Jurkat, Clone E6-1 (cell line): ENCODE measurements at regions not wholly inside any gene's neighbourhood (a gene's known extent, or its start where the extent isn't known, plus 50 kb on each side); places are given as distances from the start of the nearest gene placed in this dataset.
"Not testable (repeated sequence)": the region's sequence is repeated elsewhere in the genome, so short reads cannot be mapped to it uniquely, and the experiment has no call there.

Source experiments
- DNase-seq: peaks from one replicate; pipeline ENCODE4 v3.0.0-alpha.2; 2011; ENCODE audit warnings: low read depth, low spot score
- H3K4me3 ChIP-seq: 2 replicates; pipeline ENCODE4 v1.5.1; 2011; ENCODE audit warnings: mild to moderate bottlenecking, low read length, control low read depth, moderate library complexity

GRCh38 chr14:53316504-53316903, 163.4 kb upstream of the DDHD1 start:
- no peak overlapping the region for H3K4me3 ChIP-seq
- no peak for DNase-seq

- no peak for DNase-seq
- H3K4me3 ChIP-seq, result no peak overlapping the region
Measured at GRCh38 chr14:53310412-53310811, 157.3 kb upstream of the DDHD1 start.

- no peak for DNase-seq
- no peak overlapping the region for H3K4me3 ChIP-seq
Measured at GRCh38 chr14:53306911-53307310, 153.8 kb upstream of the DDHD1 start.

- no peak overlapping the region for H3K4me3 ChIP-seq
- DNase-seq, result peak; percentile 54
Measured at GRCh38 chr14:53306267-53306721, 153.2 kb upstream of the DDHD1 start.

DNA sequence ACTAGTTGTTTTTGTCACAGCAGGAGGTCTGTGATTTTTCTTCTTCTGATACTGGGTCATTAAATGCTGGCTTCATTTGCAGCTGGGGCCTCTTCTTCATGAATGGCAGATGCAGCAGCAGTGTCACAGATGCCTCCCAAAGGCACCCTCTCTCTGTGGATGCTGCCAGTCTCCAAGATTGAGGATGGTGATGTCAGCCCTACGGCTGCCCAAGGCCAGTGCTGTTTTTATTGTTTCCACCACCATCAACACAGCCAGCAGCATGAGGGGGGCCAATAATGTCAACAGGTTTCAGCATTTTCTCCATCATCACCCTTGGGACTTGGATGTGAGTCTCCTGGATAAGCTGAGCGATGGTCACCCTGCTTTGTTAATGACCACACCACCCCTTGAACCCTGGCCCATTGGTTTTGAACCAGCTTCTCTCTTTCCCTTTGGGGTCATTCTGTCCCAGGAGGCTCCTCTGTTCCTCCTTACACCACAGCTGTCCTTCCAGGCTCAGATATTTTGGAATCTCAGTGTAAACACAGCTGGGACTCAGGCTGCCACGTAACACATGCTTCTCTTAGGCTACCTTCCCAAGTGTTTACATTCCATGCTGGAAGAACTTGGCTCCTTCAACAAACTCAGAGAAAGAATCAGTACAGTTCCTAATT, 151.7 kb upstream of the DDHD1 start:
- H3K4me3 ChIP-seq, result no peak overlapping the region
- DNase-seq, result no peak

- no peak overlapping the region for H3K4me3 ChIP-seq
- peak; percentile 49 for DNase-seq
Measured at GRCh38 chr14:53295985-53296582, 143.0 kb upstream of the DDHD1 start.

DNA sequence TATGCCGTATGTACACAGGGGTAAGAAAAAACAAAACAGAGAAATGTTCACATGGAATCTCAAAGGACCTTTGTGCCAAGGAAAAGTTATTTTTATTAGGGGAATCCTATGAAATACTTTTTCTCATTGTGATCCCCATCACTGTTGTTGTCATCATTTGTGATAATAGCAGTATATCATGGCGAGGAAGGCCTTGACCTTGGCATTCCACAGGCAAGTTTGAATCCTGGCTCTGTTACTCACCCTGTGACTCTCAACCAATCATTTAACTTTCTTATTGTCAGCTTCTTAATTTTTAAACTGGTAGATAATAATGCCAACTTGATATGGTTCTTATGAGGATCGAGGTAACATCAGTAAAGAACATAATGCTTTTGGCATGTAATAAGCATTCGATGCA, 142.2 kb upstream of the DDHD1 start:
- DNase-seq, result no peak
- H3K4me3 ChIP-seq, result no peak overlapping the region

GRCh38 chr14:53286301-53286700, 133.2 kb upstream of the DDHD1 start:
- no peak for DNase-seq
- no peak overlapping the region for H3K4me3 ChIP-seq

- DNase-seq, result no peak
- no peak overlapping the region for H3K4me3 ChIP-seq
Measured at GRCh38 chr14:53285821-53286220, 132.7 kb upstream of the DDHD1 start.

GRCh38 chr14:53285064-53285463, 131.9 kb upstream of the DDHD1 start:
- H3K4me3 ChIP-seq, result no peak overlapping the region
- DNase-seq, result no peak

DNA sequence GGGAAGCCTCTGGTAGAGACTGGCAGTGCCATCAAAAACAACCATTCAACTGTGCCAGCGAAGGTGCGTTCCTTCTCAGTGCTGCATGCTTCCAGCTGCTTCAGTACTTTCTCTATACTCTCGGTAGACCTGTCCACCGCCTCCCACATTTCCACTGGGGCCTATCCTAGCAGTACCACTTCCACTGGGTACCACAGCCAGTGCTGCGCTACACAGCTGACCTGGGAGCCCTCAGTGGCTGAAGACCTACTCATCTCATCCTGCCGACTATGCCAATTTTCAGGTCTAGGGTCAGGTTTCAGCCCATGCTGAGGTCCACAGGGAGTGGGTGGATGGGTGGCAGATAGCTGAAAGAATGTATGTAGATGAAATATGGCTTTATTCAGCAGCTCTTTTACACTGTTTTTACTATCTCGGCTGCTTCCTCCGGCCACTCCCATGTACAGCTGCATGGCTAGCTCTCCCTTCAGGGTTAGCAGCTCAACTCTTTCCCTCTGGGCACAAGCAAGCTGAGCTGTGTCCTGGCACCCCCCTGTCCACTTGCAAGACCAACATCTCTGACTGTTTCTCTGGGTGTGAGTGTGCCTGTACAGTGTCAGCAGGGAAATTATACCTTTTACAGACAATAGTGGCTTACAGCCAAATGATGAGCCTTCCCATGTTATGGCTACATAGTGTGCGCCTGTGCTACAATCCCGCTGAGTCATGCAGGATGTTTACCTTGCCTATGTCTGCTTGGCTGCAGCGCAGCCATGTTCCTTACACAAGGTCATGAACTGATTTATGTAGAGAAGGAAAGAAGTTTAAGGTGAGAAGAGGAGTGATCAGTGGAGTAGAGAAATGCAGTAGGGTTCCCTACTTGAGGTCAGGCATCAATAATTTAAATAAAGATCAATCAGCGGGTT, 125.7 kb upstream of the DDHD1 start:
- peak; percentile 38 for DNase-seq
- no peak overlapping the region for H3K4me3 ChIP-seq

- peak; percentile 20 for DNase-seq
- no peak overlapping the region for H3K4me3 ChIP-seq
Measured at GRCh38 chr14:53273671-53274072, 120.5 kb upstream of the DDHD1 start.

DNA sequence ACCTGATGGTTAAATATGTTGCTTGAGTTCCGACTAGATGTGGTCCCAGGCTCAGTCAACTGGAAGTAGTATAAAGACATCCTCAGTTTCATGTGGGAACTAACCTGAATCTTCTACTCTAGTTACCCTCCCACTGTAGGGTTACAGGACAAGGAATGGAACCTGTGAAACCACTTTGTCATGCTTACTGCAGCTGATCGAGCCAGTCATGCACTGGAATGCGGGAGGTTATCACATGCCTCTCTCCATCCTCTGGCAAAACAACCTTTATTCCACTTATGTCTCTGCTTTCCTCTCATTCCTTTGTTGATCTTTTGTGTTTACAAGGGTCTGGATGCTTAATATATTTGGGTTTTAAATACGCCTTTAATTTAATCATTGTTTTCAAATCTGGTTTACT, 111.9 kb upstream of the DDHD1 start:
- no peak for DNase-seq
- H3K4me3 ChIP-seq, result no peak overlapping the region

GRCh38 chr14:53260928-53261327, 107.8 kb upstream of the DDHD1 start:
- no peak overlapping the region for H3K4me3 ChIP-seq
- no peak for DNase-seq

DNA sequence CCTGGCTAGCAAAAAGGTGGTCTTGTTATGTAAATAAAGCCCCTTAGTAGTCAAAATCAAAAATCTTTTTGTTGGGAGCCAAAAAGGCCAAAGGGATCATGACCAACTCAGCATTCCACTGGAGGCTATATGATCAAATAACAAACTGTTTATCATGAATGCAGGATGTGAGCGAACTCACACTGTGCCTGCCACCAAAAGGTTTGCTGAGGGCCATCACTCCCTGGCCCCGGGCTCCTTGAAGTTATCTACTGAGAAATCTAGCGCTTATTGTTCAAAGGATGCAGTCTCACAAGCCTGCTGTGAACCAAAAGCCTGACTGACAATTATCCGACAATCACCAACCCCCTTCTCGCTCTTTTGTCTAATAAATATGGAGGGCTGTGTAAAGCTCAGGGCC, 107.2 kb upstream of the DDHD1 start:
- H3K4me3 ChIP-seq, result no peak overlapping the region
- peak; percentile 15 for DNase-seq

DNA sequence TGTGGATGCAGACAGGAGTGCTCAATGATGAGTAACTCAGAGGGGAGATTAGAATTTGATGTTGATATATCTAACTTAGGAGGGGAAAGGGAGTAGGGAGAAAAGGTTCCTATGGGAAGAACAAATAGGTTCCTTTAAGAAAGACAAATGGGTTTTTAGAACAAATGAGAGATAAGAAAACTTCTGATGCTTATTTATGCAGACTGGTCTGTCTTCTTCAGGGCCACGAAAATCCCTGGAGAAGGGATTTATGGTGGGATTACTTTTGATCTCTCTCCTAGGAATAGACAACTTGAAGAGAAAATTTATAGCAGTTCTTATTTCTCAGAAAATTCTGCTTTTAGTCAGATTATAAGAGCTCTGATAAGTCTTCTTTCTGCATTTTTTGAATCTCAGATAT, 99.0 kb upstream of the DDHD1 start:
- no peak overlapping the region for H3K4me3 ChIP-seq
- no peak for DNase-seq

DNA sequence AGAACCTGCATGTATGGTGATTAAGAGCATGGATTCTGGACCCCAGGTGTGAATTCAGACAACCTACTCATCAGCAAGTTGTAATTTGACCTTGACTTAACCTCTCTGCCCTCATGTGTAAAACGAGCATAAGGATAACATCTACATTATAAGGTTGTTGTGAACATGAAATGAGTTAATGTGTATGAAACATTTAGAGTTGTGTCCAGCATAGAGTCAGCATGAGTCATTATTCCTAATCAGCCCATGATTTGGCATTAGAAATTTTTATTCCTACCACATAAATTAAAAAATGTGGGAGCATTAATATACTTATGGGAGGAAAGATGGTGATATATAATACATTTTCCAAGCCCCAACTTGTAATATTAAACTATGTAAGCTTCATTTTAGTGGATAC, 95.9 kb upstream of the DDHD1 start:
- DNase-seq, result no peak
- no peak overlapping the region for H3K4me3 ChIP-seq

- DNase-seq, result no peak
- no peak overlapping the region for H3K4me3 ChIP-seq
Measured at GRCh38 chr14:53247596-53248370, 94.7 kb upstream of the DDHD1 start.

DNA sequence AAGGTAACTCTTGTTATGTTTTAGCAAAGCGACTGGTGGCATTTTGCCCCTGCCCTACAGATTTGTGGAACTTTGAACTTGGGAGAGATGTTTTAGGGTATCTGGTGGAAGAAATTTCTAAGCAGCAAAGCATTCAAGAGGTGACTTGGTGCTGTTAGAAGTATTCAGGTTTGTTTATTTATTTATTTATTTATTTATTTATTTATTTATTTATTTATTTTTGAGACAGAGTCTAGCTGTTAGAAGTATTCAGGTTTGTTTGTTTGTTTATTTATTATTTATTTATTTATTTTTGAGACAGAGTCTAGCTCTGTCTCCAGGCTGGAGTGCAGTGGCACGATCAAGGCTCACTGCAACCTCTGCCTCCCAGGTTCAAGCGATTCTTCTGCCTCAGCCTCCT, 89.8 kb upstream of the DDHD1 start:
- not testable (repeated sequence) for DNase-seq, H3K4me3 ChIP-seq
